Ishikawa (cell line): ENCODE measurements at regions not wholly inside any gene's neighbourhood (a gene's known extent, or its start where the extent isn't known, plus 50 kb on each side); places are given as distances from the start of the nearest gene placed in this dataset.

Experiments used
- CREB1 ChIP-seq: IDR thresholded peaks from 2 replicates; pipeline ENCODE4 v1.6.1; 2012; ENCODE audit warnings: low read depth
- EP300 ChIP-seq: IDR thresholded peaks from 2 replicates; pipeline ENCODE4 v1.6.1; 2012; ENCODE audit warnings: borderline replicate concordance
- RAD21 ChIP-seq: IDR thresholded peaks from 2 replicates; pipeline ENCODE4 v1.6.1; 2012; ENCODE audit warnings: low read depth
- TAF1 ChIP-seq: IDR thresholded peaks from 2 replicates; pipeline ENCODE4 v1.6.1; 2012; ENCODE audit warnings: low read depth, mild to moderate bottlenecking
- TEAD4 ChIP-seq: IDR thresholded peaks from 2 replicates; pipeline ENCODE4 v1.6.1; 2012
- YY1 ChIP-seq: IDR thresholded peaks from 2 replicates; pipeline ENCODE4 v1.6.1; 2012; ENCODE audit warnings: low read depth
- TF ChIP-seq, protein P1 (sequence below): IDR thresholded peaks from 2 replicates; pipeline ENCODE4 v1.6.1; 2012; ENCODE audit warnings: low read depth, mild to moderate bottlenecking

DNA sequence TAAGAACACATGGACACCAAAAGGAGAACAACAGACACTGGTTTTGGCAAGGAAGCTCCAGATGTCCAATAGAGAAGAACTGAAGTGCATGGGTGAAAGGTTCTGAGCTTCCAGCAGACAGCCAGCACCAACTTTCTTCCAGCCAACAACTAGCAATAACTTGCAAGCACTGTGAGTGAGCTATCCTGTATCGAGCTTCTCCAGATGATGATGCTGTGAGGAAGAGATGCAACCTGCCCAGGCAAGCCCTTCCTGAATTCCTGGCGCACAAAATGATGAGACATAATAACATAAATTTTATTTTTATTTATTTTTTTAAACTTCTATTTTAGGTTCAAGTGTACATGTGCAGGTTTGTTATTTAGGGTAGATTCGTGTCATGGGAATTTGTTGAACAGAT, 692.1 kb downstream of the DNAJB9 start:
- TF ChIP-seq, protein P1, sequence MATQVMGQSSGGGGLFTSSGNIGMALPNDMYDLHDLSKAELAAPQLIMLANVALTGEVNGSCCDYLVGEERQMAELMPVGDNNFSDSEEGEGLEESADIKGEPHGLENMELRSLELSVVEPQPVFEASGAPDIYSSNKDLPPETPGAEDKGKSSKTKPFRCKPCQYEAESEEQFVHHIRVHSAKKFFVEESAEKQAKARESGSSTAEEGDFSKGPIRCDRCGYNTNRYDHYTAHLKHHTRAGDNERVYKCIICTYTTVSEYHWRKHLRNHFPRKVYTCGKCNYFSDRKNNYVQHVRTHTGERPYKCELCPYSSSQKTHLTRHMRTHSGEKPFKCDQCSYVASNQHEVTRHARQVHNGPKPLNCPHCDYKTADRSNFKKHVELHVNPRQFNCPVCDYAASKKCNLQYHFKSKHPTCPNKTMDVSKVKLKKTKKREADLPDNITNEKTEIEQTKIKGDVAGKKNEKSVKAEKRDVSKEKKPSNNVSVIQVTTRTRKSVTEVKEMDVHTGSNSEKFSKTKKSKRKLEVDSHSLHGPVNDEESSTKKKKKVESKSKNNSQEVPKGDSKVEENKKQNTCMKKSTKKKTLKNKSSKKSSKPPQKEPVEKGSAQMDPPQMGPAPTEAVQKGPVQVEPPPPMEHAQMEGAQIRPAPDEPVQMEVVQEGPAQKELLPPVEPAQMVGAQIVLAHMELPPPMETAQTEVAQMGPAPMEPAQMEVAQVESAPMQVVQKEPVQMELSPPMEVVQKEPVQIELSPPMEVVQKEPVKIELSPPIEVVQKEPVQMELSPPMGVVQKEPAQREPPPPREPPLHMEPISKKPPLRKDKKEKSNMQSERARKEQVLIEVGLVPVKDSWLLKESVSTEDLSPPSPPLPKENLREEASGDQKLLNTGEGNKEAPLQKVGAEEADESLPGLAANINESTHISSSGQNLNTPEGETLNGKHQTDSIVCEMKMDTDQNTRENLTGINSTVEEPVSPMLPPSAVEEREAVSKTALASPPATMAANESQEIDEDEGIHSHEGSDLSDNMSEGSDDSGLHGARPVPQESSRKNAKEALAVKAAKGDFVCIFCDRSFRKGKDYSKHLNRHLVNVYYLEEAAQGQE: no peak
- TF ChIP-seq RAD21 (no peak), YY1 (no peak), CREB1 (no peak), TAF1 (no peak), TEAD4 (no peak), EP300 (no peak)
